ENCODE measurements at regions not wholly inside any gene's neighbourhood (a gene's known extent, or its start where the extent isn't known, plus 50 kb on each side); places are given as distances from the start of the nearest gene placed in this dataset.

GRCh38 chr5:58380655-58381054 is 79.2 kb downstream of the PLK2 start:
- DNase-seq (no peak), ATAC-seq (ENCODE audit: low read depth) (no peak)
- H3K4me3 ChIP-seq (ENCODE audit: control extremely low read depth in 1 of 5, extremely low read depth in 1 of 5, insufficient read depth in 1 of 5, low read depth in 2 of 5, low read length in 4 of 5) = no peak overlapping the region
- ChIA-PET CTCF (interaction anchor here (1.0 kb wide), 1 partner anchor 13 kb away, joined by 3 read pairs; no protein-coding TSS in a partner anchor), POLR2A (no interaction called here)
- no peak overlapping the region for H3K9ac ChIP-seq (ENCODE audit: low read length)
- H3K27me3 ChIP-seq (replicated peaks in 1 of 4; ENCODE audit: control extremely low read depth in 1 of 4, control insufficient read depth in 3 of 4, insufficient read depth in 4 of 4, low read length in 3 of 4) = peaks cover 0 to 5% (median 0%) of the 10 kb centered on the region in 4 experiments
- Mint-ChIP-seq H3K4me1 (no peaks in the 10 kb centered on the region), H3K4me3 (no peak overlapping the region), H3K9me3 (ENCODE audit: insufficient read depth) (peaks cover 16% of the 10 kb centered on the region), H3K27me3 (peaks cover 4% of the 10 kb centered on the region), H3K27ac (no peak overlapping the region)
- no peaks in the 10 kb centered on the region for H3K36me3 ChIP-seq (replicated peaks in 1 of 2; ENCODE audit: control extremely low read depth in 1 of 2, control insufficient read depth in 1 of 2, extremely low read depth in 1 of 2, insufficient read depth in 2 of 2, low read length in 1 of 2)
- TF ChIP-seq EZH2 (IDR thresholded peaks at IDR 0.05; ENCODE audit: borderline replicate concordance, insufficient read depth, low read depth, low read length, poor library complexity, severe bottlenecking) = no peak
- no peak for TF ChIP-seq CTCF (IDR thresholded peaks at IDR 0.05)
- H3K9me3 ChIP-seq (ENCODE audit: control extremely low read depth in 1 of 3, control insufficient read depth in 2 of 3, insufficient read depth in 1 of 3, low read length in 2 of 3) = peaks cover 0 to 19% (median 6%) of the 10 kb centered on the region in 3 donors
- no peaks in the 10 kb centered on the region for H4K20me1 ChIP-seq (ENCODE audit: control insufficient read depth, insufficient read depth, low read length, poor library complexity, severe bottlenecking)
- no peaks in the 10 kb centered on the region for H3K79me2 ChIP-seq (ENCODE audit: control insufficient read depth, insufficient read depth, low read length)
- no peak overlapping the region for H2AFZ ChIP-seq (ENCODE audit: insufficient read depth, low read depth, low read length, poor library complexity, severe bottlenecking)
- intact Hi-C loops (cut with micrococcal nuclease) = no loop called here
- no peaks in the 10 kb centered on the region for H3K4me1 ChIP-seq (ENCODE audit: control insufficient read depth in 2 of 2, insufficient read depth in 2 of 2, low read length in 2 of 2)
- no peak overlapping the region for H3K27ac ChIP-seq (ENCODE audit: low read length in 2 of 2)
- H3K4me2 ChIP-seq (replicated peaks; ENCODE audit: low read depth, low read length, poor library complexity, severe bottlenecking) = no peak overlapping the region

- Histone ChIP-seq H3K79me2 (ENCODE audit: control insufficient read depth, insufficient read depth, low read length) (no peaks in the 10 kb centered on the region), H3K36me3 (replicated peaks in 1 of 2; ENCODE audit: control extremely low read depth in 1 of 2, control insufficient read depth in 1 of 2, extremely low read depth in 1 of 2, insufficient read depth in 2 of 2, low read length in 1 of 2) (no peaks in the 10 kb centered on the region), H4K20me1 (ENCODE audit: control insufficient read depth, insufficient read depth, low read length, poor library complexity, severe bottlenecking) (no peaks in the 10 kb centered on the region), H3K27me3 (replicated peaks in 1 of 4; ENCODE audit: control extremely low read depth in 1 of 4, control insufficient read depth in 3 of 4, insufficient read depth in 4 of 4, low read length in 3 of 4) (peaks cover 0 to 5% (median 0%) of the 10 kb centered on the region in 4 experiments), H3K4me1 (ENCODE audit: control insufficient read depth in 2 of 2, insufficient read depth in 2 of 2, low read length in 2 of 2) (no peaks in the 10 kb centered on the region), H2AFZ (ENCODE audit: insufficient read depth, low read depth, low read length, poor library complexity, severe bottlenecking) (no peak overlapping the region), H3K27ac (ENCODE audit: low read length in 2 of 2) (no peak overlapping the region), H3K9me3 (ENCODE audit: control extremely low read depth in 1 of 3, control insufficient read depth in 2 of 3, insufficient read depth in 1 of 3, low read length in 2 of 3) (peaks cover 0 to 19% (median 6%) of the 10 kb centered on the region in 3 donors), H3K4me3 (ENCODE audit: control extremely low read depth in 1 of 5, extremely low read depth in 1 of 5, insufficient read depth in 1 of 5, low read depth in 2 of 5, low read length in 4 of 5) (no peak overlapping the region), H3K9ac (ENCODE audit: low read length) (no peak overlapping the region), H3K4me2 (replicated peaks; ENCODE audit: low read depth, low read length, poor library complexity, severe bottlenecking) (no peak overlapping the region)
- Mint-ChIP-seq H3K9me3 (ENCODE audit: insufficient read depth) (peaks cover 16% of the 10 kb centered on the region), H3K27ac (no peak overlapping the region), H3K27me3 (peaks cover 4% of the 10 kb centered on the region), H3K4me1 (no peaks in the 10 kb centered on the region), H3K4me3 (no peak overlapping the region)
- DNase-seq = no peak
- ATAC-seq (ENCODE audit: low read depth) = no peak
- CTCF ChIA-PET = no interaction called here
- TF ChIP-seq EZH2 (IDR thresholded peaks at IDR 0.05; ENCODE audit: borderline replicate concordance, insufficient read depth, low read depth, low read length, poor library complexity, severe bottlenecking) (no peak), CTCF (IDR thresholded peaks at IDR 0.05) (no peak)
- intact Hi-C loops (cut with micrococcal nuclease) = no loop called here
- WGBS (ENCODE audit: insufficient coverage) = no CpG with 5 or more reads among the region's 6 CpGs
- POLR2A ChIA-PET = no interaction called here
Measured at GRCh38 chr5:58378613-58379390, 81.1 kb downstream of the PLK2 start.
